ENCODE measurements at regions not wholly inside any gene's neighbourhood (a gene's known extent, or its start where the extent isn't known, plus 50 kb on each side); places are given as distances from the start of the nearest gene placed in this dataset.

GRCh38 chr15:47588958-47589357, 128.3 kb upstream of the SEMA6D start:
- TF ChIP-seq CTCF (IDR thresholded peaks at IDR 0.05): no peak
- TF ChIP-seq NR3C1 (CRISPR knock-in tag; conservative IDR thresholded peaks at IDR 0.05; ENCODE audit: low read depth): no peak
- TF ChIP-seq SMAD4 (CRISPR knock-in tag; IDR thresholded peaks at IDR 0.05): no peak
- no peak for TF ChIP-seq FOXP1 (CRISPR knock-in tag; IDR thresholded peaks at IDR 0.05; ENCODE audit: borderline replicate concordance)
- TF ChIP-seq RELA (CRISPR knock-in tag; IDR thresholded peaks at IDR 0.05; ENCODE audit: borderline replicate concordance): no peak
- TF ChIP-seq MAX (CRISPR knock-in tag; IDR thresholded peaks at IDR 0.05): no peak
- no peak for TF ChIP-seq ATF3 (CRISPR knock-in tag; conservative IDR thresholded peaks at IDR 0.05)
- TF ChIP-seq HMGXB4 (CRISPR knock-in tag; IDR thresholded peaks at IDR 0.05): no peak
- no peak for TF ChIP-seq ZBTB21 (CRISPR knock-in tag; IDR thresholded peaks at IDR 0.05; ENCODE audit: borderline replicate concordance)
- no peak for TF ChIP-seq FOXJ3 (CRISPR knock-in tag; IDR thresholded peaks at IDR 0.05; ENCODE audit: borderline replicate concordance)
- TF ChIP-seq TP53 (CRISPR knock-in tag; IDR thresholded peaks at IDR 0.05): no peak
- no peak for TF ChIP-seq USF1 (CRISPR knock-in tag; IDR thresholded peaks at IDR 0.05)
- no peak for TF ChIP-seq ZNF512 (CRISPR knock-in tag; IDR thresholded peaks at IDR 0.05; ENCODE audit: borderline replicate concordance)
- TF ChIP-seq TEAD4 (CRISPR knock-in tag; IDR thresholded peaks at IDR 0.05): no peak

All from WTC11 (cell line).